Panc1 (cell line): ENCODE measurements at regions not wholly inside any gene's neighbourhood (a gene's known extent, or its start where the extent isn't known, plus 50 kb on each side); places are given as distances from the start of the nearest gene placed in this dataset.

Experiments used
- ATAC-seq: fragments of 200-7000 bp; cut with Tn5 transposase; 2 replicates; pipeline ENCODE4 v1.9.1; 2020; ENCODE audit warnings: mild to moderate bottlenecking, moderate library complexity
- BruUV-seq: library from RNA; stranded (reverse); fragments of 400-500 nt; replicated peaks from 2 replicates; lab custom pipeline; 2021; lab: Mats Ljungman, UMichigan
- CTCF ChIA-PET: fragments of 300-600 bp; sonication (Branson Sonifier 250); formaldehyde crosslinking; loops from one replicate; lab custom pipeline; 2022; ENCODE audit warnings: antibody characterized with exemption; lab: Charles Lee
- POLR2A ChIA-PET: fragments of 300-600 bp; sonication (Branson Sonifier 250); formaldehyde crosslinking; loops from one replicate; lab custom pipeline; 2022; ENCODE audit warnings: antibody characterized with exemption; lab: Charles Lee
- DNase-seq: peaks from one replicate; pipeline ENCODE4 v3.0.0-alpha.2; 2010; ENCODE audit warnings: low read depth, low spot score
- H3K27ac ChIP-seq: 2 replicates; pipeline ENCODE4 v1.5.1; 2011; ENCODE audit warnings: mild to moderate bottlenecking, low read length, inconsistent platforms
- H3K27me3 ChIP-seq: fragments of 200-500 bp; sonication (Bioruptor generic); 2 replicates; pipeline ENCODE4 v1.6.0; 2014; ENCODE audit warnings: low read length, inconsistent platforms; ENCODE audit not compliant: control insufficient read depth, insufficient read depth
- H3K36me3 ChIP-seq: fragments of 200-500 bp; sonication (Bioruptor generic); 2 replicates; pipeline ENCODE4 v1.5.1; 2014; ENCODE audit warnings: inconsistent platforms, mild to moderate bottlenecking, low read length, moderate library complexity; ENCODE audit not compliant: control insufficient read depth, insufficient read depth
- H3K4me1 ChIP-seq: 2 replicates; pipeline ENCODE4 v1.5.1; 2011; ENCODE audit warnings: inconsistent platforms, mild to moderate bottlenecking, low read length, moderate library complexity; ENCODE audit not compliant: control insufficient read depth, insufficient read depth
- H3K4me3 ChIP-seq, 2 experiments: 2 replicates each; pipeline ENCODE4 v1.5.1; 2011 to 2012; ENCODE audit warnings: low read depth in 2 of 2, low read length in 2 of 2, mild to moderate bottlenecking in 2 of 2, inconsistent platforms in 1 of 2, moderate library complexity in 1 of 2
- H3K9me3 ChIP-seq: fragments of 200-500 bp; sonication (Bioruptor generic); 2 replicates; pipeline ENCODE4 v1.5.1; 2014; ENCODE audit warnings: low read depth, mild to moderate bottlenecking, inconsistent platforms, low read length, moderate library complexity; ENCODE audit not compliant: control insufficient read depth, insufficient read depth
- POLR2AphosphoS5 ChIP-seq: IDR thresholded peaks from 2 replicates; pipeline ENCODE4 v1.6.1; 2012; ENCODE audit warnings: mild to moderate bottlenecking, low read depth, low read length, moderate library complexity
- SIN3A ChIP-seq: IDR thresholded peaks from 2 replicates; pipeline ENCODE4 v1.6.1; 2012; ENCODE audit warnings: low read depth, mild to moderate bottlenecking, low read length, moderate library complexity, borderline replicate concordance; ENCODE audit not compliant: insufficient read depth
- TCF7L2 ChIP-seq: IDR thresholded peaks from 2 replicates; pipeline ENCODE4 v1.6.1; 2011; ENCODE audit warnings: mild to moderate bottlenecking, low read depth, low read length, inconsistent platforms
- in situ Hi-C: cut with HindIII; loops from 2 replicates; pipeline ENCODE4 v1.10.0; 2016; ENCODE audit warnings: low sequenced_read_pairs, low pct_unique_long_range_greater_than_20kb
- intact Hi-C: fragments of 100-400 bp; cut with micrococcal nuclease; formaldehyde crosslinking; loops from one replicate; pipeline ENCODE4 v1.10.0; 2022; ENCODE audit not compliant: unreplicated experiment
- TF ChIP-seq, protein P1 (sequence below), 2 experiments: IDR thresholded peaks; 2 replicates each; pipeline ENCODE4 v1.6.1; 2011 to 2012; ENCODE audit warnings: low read depth in 2 of 2, control low read depth in 1 of 2, low read length in 1 of 2, mild to moderate bottlenecking in 1 of 2, moderate library complexity in 1 of 2; ENCODE audit not compliant: insufficient read depth in 1 of 2
- TF ChIP-seq, protein P2 (sequence below): fragments of 450-650 bp; IDR thresholded peaks from 2 replicates; pipeline ENCODE4 v1.5.1; 2017; ENCODE audit warnings: mild to moderate bottlenecking

DNA sequence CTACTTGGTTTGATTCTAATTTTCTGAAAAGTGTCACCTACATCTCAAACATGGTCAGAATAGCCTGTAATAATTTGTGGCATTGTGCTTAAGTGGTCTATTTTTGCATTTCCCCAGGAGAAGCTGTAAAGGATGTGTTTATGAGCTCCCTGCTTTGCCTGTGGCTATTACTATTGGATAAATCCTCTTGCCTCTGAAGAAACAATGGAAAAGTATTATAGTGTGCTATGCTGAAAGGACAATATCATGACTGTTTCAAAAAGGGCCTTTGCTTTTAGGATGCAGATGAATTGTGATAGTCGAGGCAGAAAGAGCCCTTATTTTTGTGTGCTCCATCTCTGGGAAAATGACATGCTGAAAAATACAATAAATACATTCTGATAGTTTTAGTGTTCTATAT lies 94.1 kb upstream of the ARMC3 start:
- Histone ChIP-seq H3K4me1 (no peaks in the 10 kb centered on the region), H3K36me3 (no peaks in the 10 kb centered on the region), H3K9me3 (no peaks in the 10 kb centered on the region), H3K4me3 (no peak overlapping the region), H3K27ac (no peak overlapping the region), H3K27me3 (no peaks in the 10 kb centered on the region)
- POLR2A ChIA-PET: no interaction called here
- TF ChIP-seq, protein P1, sequence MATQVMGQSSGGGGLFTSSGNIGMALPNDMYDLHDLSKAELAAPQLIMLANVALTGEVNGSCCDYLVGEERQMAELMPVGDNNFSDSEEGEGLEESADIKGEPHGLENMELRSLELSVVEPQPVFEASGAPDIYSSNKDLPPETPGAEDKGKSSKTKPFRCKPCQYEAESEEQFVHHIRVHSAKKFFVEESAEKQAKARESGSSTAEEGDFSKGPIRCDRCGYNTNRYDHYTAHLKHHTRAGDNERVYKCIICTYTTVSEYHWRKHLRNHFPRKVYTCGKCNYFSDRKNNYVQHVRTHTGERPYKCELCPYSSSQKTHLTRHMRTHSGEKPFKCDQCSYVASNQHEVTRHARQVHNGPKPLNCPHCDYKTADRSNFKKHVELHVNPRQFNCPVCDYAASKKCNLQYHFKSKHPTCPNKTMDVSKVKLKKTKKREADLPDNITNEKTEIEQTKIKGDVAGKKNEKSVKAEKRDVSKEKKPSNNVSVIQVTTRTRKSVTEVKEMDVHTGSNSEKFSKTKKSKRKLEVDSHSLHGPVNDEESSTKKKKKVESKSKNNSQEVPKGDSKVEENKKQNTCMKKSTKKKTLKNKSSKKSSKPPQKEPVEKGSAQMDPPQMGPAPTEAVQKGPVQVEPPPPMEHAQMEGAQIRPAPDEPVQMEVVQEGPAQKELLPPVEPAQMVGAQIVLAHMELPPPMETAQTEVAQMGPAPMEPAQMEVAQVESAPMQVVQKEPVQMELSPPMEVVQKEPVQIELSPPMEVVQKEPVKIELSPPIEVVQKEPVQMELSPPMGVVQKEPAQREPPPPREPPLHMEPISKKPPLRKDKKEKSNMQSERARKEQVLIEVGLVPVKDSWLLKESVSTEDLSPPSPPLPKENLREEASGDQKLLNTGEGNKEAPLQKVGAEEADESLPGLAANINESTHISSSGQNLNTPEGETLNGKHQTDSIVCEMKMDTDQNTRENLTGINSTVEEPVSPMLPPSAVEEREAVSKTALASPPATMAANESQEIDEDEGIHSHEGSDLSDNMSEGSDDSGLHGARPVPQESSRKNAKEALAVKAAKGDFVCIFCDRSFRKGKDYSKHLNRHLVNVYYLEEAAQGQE (IDR thresholded peaks at IDR 0.05; ENCODE audit: insufficient read depth in 1 of 2, low read depth in 2 of 2, low read length in 1 of 2): no peak
- TF ChIP-seq, protein P2, sequence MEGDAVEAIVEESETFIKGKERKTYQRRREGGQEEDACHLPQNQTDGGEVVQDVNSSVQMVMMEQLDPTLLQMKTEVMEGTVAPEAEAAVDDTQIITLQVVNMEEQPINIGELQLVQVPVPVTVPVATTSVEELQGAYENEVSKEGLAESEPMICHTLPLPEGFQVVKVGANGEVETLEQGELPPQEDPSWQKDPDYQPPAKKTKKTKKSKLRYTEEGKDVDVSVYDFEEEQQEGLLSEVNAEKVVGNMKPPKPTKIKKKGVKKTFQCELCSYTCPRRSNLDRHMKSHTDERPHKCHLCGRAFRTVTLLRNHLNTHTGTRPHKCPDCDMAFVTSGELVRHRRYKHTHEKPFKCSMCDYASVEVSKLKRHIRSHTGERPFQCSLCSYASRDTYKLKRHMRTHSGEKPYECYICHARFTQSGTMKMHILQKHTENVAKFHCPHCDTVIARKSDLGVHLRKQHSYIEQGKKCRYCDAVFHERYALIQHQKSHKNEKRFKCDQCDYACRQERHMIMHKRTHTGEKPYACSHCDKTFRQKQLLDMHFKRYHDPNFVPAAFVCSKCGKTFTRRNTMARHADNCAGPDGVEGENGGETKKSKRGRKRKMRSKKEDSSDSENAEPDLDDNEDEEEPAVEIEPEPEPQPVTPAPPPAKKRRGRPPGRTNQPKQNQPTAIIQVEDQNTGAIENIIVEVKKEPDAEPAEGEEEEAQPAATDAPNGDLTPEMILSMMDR: no peak
- no peak for TF ChIP-seq SIN3A
- no peak for TF ChIP-seq TCF7L2
- TF ChIP-seq POLR2AphosphoS5: no peak
- in situ Hi-C loops (no loop called here), intact Hi-C loops (no loop called here)
- BruUV-seq: no TSS peak
- CTCF ChIA-PET: no interaction called here
- DNase-seq: no peak
- ATAC-seq: no peak

DNA sequence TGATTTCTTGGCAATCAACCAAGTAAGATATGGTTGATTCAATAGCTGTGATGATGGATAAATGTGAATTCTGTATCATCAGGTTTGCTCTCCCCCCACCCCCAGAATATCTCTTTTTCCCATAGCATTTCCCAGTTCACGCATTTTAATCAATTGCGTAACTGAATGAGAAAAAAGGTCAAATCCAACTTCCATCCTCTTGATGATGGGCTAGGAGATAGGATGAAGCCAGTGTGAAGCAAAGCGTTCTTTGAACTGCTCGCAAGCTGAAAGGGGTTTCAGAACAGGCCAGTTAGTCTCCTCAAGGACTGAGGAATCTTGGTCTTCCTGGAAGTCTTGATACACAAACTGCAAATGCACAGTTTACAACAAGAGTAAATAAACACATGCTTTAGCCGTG lies 94.5 kb upstream of the ARMC3 start:
- intact Hi-C loops: no loop called here
- no peaks in the 10 kb centered on the region for H3K4me1 ChIP-seq
- no peak for DNase-seq
- ChIA-PET CTCF (no interaction called here), POLR2A (no interaction called here)
- BruUV-seq: no TSS peak
- no peak overlapping the region for H3K4me3 ChIP-seq
- TF ChIP-seq, protein P1 (IDR thresholded peaks at IDR 0.05; ENCODE audit: insufficient read depth in 1 of 2, low read depth in 2 of 2, low read length in 1 of 2): no peak
- TF ChIP-seq, protein P2: no peak
- no peak for TF ChIP-seq SIN3A
- no peak for TF ChIP-seq POLR2AphosphoS5
- no peak for TF ChIP-seq TCF7L2
- H3K36me3 ChIP-seq: no peaks in the 10 kb centered on the region
- no peaks in the 10 kb centered on the region for H3K27me3 ChIP-seq
- in situ Hi-C loops: no loop called here
- no peaks in the 10 kb centered on the region for H3K9me3 ChIP-seq
- ATAC-seq: no peak
- no peak overlapping the region for H3K27ac ChIP-seq
